Mucosa of descending colon (tissue), 3 donors: ENCODE measurements at regions not wholly inside any gene's neighbourhood (a gene's known extent, or its start where the extent isn't known, plus 50 kb on each side); places are given as distances from the start of the nearest gene placed in this dataset.

Experiments
- ATAC-seq: fragments of 200-7000 bp; cut with Tn5 transposase; one replicate; pipeline ENCODE4 v1.9.1; 2020; ENCODE audit warnings: mild to moderate bottlenecking, moderate library complexity
- DNase-seq, 3 donors: peaks; one replicate each; pipeline ENCODE4 v3.0.0-alpha.2; 2020
- H3K36me3 ChIP-seq: fragments of 200-600 bp; one replicate; pipeline ENCODE4 v1.8.0; 2021; ENCODE audit warnings: low read depth, mild to moderate bottlenecking
- H3K4me1 ChIP-seq: fragments of 200-600 bp; one replicate; pipeline ENCODE4 v1.8.0; 2021; ENCODE audit warnings: low read depth, mild to moderate bottlenecking
- H3K4me3 ChIP-seq: fragments of 200-600 bp; one replicate; pipeline ENCODE4 v1.8.0; 2021; ENCODE audit warnings: mild to moderate bottlenecking
- H3K9me3 ChIP-seq: fragments of 200-600 bp; one replicate; pipeline ENCODE4 v1.8.0; 2021; ENCODE audit warnings: mild to moderate bottlenecking
- intact Hi-C, 2 donors: fragments of 100-400 bp; cut with DNase I in 1 of 2; cut with micrococcal nuclease in 1 of 2; formaldehyde crosslinking; loops; one replicate each; pipeline versions ENCODE4 v1.11.0 to v1.11.1; 2022; cut with DNase I, micrococcal nuclease
- TF ChIP-seq, protein P1 (sequence below): fragments of 200-600 bp; IDR thresholded peaks from one replicate; pipeline ENCODE4 v1.8.0; 2022; ENCODE audit warnings: antibody characterized with exemption, mild to moderate bottlenecking
- donor health status: DM: no; HTN: no; CAD: no; lungs with moderate emphysema.
- donor health status: DM: no; HTN: no; CAD: no.
- donor health status: DM: no; HTN: yes; CAD: no.

- Histone ChIP-seq H3K4me1 (no peaks in the 10 kb centered on the region), H3K36me3 (no peaks in the 10 kb centered on the region), H3K4me3 (no peak overlapping the region), H3K9me3 (no peaks in the 10 kb centered on the region)
- no peak for DNase-seq
- no peak for ATAC-seq
- TF ChIP-seq, protein P1, sequence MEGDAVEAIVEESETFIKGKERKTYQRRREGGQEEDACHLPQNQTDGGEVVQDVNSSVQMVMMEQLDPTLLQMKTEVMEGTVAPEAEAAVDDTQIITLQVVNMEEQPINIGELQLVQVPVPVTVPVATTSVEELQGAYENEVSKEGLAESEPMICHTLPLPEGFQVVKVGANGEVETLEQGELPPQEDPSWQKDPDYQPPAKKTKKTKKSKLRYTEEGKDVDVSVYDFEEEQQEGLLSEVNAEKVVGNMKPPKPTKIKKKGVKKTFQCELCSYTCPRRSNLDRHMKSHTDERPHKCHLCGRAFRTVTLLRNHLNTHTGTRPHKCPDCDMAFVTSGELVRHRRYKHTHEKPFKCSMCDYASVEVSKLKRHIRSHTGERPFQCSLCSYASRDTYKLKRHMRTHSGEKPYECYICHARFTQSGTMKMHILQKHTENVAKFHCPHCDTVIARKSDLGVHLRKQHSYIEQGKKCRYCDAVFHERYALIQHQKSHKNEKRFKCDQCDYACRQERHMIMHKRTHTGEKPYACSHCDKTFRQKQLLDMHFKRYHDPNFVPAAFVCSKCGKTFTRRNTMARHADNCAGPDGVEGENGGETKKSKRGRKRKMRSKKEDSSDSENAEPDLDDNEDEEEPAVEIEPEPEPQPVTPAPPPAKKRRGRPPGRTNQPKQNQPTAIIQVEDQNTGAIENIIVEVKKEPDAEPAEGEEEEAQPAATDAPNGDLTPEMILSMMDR, result no peak
- intact Hi-C loops, result no loop called here
Observed at GRCh38 chr1:94362466-94363058, 55.6 kb upstream of the ABCD3 start.

GRCh38 chr1:94358630-94359599, 59.3 kb upstream of the ABCD3 start:
- no peaks in the 10 kb centered on the region for H3K4me1 ChIP-seq
- H3K36me3 ChIP-seq, result no peaks in the 10 kb centered on the region
- DNase-seq, result no peak
- intact Hi-C loops, result no loop called here
- no peak for ATAC-seq
- no peaks in the 10 kb centered on the region for H3K9me3 ChIP-seq
- TF ChIP-seq, protein P1, result no peak
- H3K4me3 ChIP-seq, result no peak overlapping the region

GRCh38 chr1:94357661-94358060, 60.5 kb upstream of the ABCD3 start:
- H3K9me3 ChIP-seq, result no peaks in the 10 kb centered on the region
- H3K36me3 ChIP-seq, result no peaks in the 10 kb centered on the region
- ATAC-seq, result no peak
- no peaks in the 10 kb centered on the region for H3K4me1 ChIP-seq
- TF ChIP-seq, protein P1, result no peak
- no peak for DNase-seq
- no peak overlapping the region for H3K4me3 ChIP-seq
- intact Hi-C loops, result no loop called here

GRCh38 chr1:94355485-94355980, 62.7 kb upstream of the ABCD3 start:
- ATAC-seq, result no peak
- TF ChIP-seq, protein P1, result no peak
- no peak for DNase-seq
- Histone ChIP-seq H3K4me1 (no peaks in the 10 kb centered on the region), H3K36me3 (no peaks in the 10 kb centered on the region), H3K9me3 (no peaks in the 10 kb centered on the region), H3K4me3 (no peak overlapping the region)
- intact Hi-C loops, result no loop called here

GRCh38 chr1:94351481-94351880, 66.7 kb upstream of the ABCD3 start:
- no peak for ATAC-seq
- TF ChIP-seq, protein P1, result no peak
- H3K36me3 ChIP-seq, result no peaks in the 10 kb centered on the region
- no peak for DNase-seq
- H3K9me3 ChIP-seq, result no peaks in the 10 kb centered on the region
- intact Hi-C loops, result no loop called here
- H3K4me3 ChIP-seq, result no peak overlapping the region
- no peaks in the 10 kb centered on the region for H3K4me1 ChIP-seq
